OCI-M2 (cell line): ENCODE measurements at regions not wholly inside any gene's neighbourhood (a gene's known extent, or its start where the extent isn't known, plus 50 kb on each side); places are given as distances from the start of the nearest gene placed in this dataset.

Experiments
- DNase-seq: peaks from one replicate; lab custom pipeline; 2025; ENCODE audit not compliant: unreplicated experiment; lab: John Stamatoyannopoulos, UW

- DNase-seq = no peak
Measured at GRCh38 chr5:6806668-6807067, 93.4 kb downstream of the TENT4A start.

GRCh38 chr5:6808462-6808861 lies 95.2 kb downstream of the TENT4A start:
- DNase-seq = no peak

GRCh38 chr5:6810641-6811405 lies 97.6 kb downstream of the TENT4A start:
- DNase-seq = no peak

GRCh38 chr5:6812091-6812490 lies 98.9 kb downstream of the TENT4A start:
- no peak for DNase-seq

- no peak for DNase-seq
Measured at GRCh38 chr5:6812800-6813731, 99.8 kb downstream of the TENT4A start.

GRCh38 chr5:6814816-6815215 lies 101.6 kb downstream of the TENT4A start:
- DNase-seq = no peak

- no peak for DNase-seq
Measured at GRCh38 chr5:6818594-6819511, 105.6 kb downstream of the TENT4A start.

GRCh38 chr5:6819521-6819920 lies 106.3 kb downstream of the TENT4A start:
- DNase-seq = no peak

GRCh38 chr5:6820851-6821479 lies 107.7 kb downstream of the TENT4A start:
- DNase-seq = peak; percentile 5

GRCh38 chr5:6822068-6822467 lies 108.8 kb downstream of the TENT4A start:
- DNase-seq = no peak

GRCh38 chr5:6822556-6823343 lies 109.5 kb downstream of the TENT4A start:
- no peak for DNase-seq

GRCh38 chr5:6823996-6824395 lies 110.8 kb downstream of the TENT4A start:
- no peak for DNase-seq

GRCh38 chr5:6825678-6826244 lies 112.5 kb downstream of the TENT4A start:
- DNase-seq = no peak

GRCh38 chr5:6826756-6827155 lies 113.5 kb downstream of the TENT4A start:
- no peak for DNase-seq

- no peak for DNase-seq
Measured at GRCh38 chr5:6827526-6828219, 114.4 kb downstream of the TENT4A start.

GRCh38 chr5:6829150-6829784 lies 116.0 kb downstream of the TENT4A start:
- no peak for DNase-seq

- DNase-seq = no peak
Measured at GRCh38 chr5:6830643-6831239, 117.5 kb downstream of the TENT4A start.
